ENCODE measurements at regions not wholly inside any gene's neighbourhood (a gene's known extent, or its start where the extent isn't known, plus 50 kb on each side); places are given as distances from the start of the nearest gene placed in this dataset.

DNA sequence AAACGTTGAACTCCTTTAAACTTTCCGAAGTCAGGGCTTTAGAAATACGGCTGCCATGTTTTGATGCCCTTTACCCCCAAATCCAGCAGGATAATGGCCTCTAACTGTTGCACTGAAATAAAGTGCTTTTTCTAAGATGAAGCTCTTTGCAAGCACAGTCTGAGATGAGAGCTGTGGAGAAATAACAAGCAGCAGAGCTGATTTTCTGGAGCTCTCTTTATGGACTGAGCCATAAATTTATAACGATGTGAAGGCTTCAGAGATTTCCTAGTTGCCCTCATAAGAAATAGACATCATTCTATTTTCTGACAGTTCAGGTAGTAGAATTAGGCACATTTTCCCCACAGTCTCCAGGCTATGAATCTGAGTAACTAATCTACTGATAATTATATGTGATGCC is 567.3 kb downstream of the PDHA2 start:
- TF ChIP-seq, protein P1, sequence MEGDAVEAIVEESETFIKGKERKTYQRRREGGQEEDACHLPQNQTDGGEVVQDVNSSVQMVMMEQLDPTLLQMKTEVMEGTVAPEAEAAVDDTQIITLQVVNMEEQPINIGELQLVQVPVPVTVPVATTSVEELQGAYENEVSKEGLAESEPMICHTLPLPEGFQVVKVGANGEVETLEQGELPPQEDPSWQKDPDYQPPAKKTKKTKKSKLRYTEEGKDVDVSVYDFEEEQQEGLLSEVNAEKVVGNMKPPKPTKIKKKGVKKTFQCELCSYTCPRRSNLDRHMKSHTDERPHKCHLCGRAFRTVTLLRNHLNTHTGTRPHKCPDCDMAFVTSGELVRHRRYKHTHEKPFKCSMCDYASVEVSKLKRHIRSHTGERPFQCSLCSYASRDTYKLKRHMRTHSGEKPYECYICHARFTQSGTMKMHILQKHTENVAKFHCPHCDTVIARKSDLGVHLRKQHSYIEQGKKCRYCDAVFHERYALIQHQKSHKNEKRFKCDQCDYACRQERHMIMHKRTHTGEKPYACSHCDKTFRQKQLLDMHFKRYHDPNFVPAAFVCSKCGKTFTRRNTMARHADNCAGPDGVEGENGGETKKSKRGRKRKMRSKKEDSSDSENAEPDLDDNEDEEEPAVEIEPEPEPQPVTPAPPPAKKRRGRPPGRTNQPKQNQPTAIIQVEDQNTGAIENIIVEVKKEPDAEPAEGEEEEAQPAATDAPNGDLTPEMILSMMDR (IDR thresholded peaks at IDR 0.05), result no peak
- no peak for TF ChIP-seq ZFX (IDR thresholded peaks at IDR 0.05; ENCODE audit: borderline replicate concordance)

Measured in 22Rv1 (cell line).